Upper lobe of right lung (tissue), 1 donor: ENCODE measurements at regions not wholly inside any gene's neighbourhood (a gene's known extent, or its start where the extent isn't known, plus 50 kb on each side); places are given as distances from the start of the nearest gene placed in this dataset.

ENCODE experiments used
- ATAC-seq: fragments of 200-7000 bp; cut with Tn5 transposase; one replicate; pipeline ENCODE4 v1.9.1; 2020; ENCODE audit warnings: mild to moderate bottlenecking, moderate library complexity
- DNase-seq: peaks from one replicate; pipeline ENCODE4 v3.0.0-alpha.2; 2020
- H3K27ac ChIP-seq: fragments of 200-600 bp; one replicate; pipeline ENCODE4 v1.8.0; 2022
- H3K27me3 ChIP-seq: fragments of 200-600 bp; one replicate; pipeline ENCODE4 v1.8.0; 2022; ENCODE audit warnings: mild to moderate bottlenecking
- H3K36me3 ChIP-seq: fragments of 200-600 bp; one replicate; pipeline ENCODE4 v1.8.0; 2022
- H3K4me1 ChIP-seq: fragments of 200-600 bp; one replicate; pipeline ENCODE4 v1.8.0; 2022
- H3K4me3 ChIP-seq: fragments of 200-600 bp; one replicate; pipeline ENCODE4 v1.8.0; 2022; ENCODE audit warnings: mild to moderate bottlenecking
- H3K9me3 ChIP-seq: fragments of 200-600 bp; one replicate; pipeline ENCODE4 v1.8.0; 2022
- CTCF ChIP-seq: fragments of 200-600 bp; IDR thresholded peaks from one replicate; pipeline ENCODE4 v1.8.0; 2022; ENCODE audit warnings: antibody characterized with exemption
- intact Hi-C: fragments of 100-400 bp; cut with DNase I; formaldehyde crosslinking; loops from one replicate; pipeline ENCODE4 v1.11.0; 2022
- donor health status: DM: no; HTN: yes; CAD: no; lungs with severe emphysema.

- no peak overlapping the region for H3K4me3 ChIP-seq
- H3K27ac ChIP-seq, result no peak overlapping the region
- TF ChIP-seq CTCF, result no peak
- no peaks in the 10 kb centered on the region for H3K27me3 ChIP-seq
- DNase-seq (no peak), ATAC-seq (no peak)
- H3K36me3 ChIP-seq, result no peaks in the 10 kb centered on the region
- intact Hi-C loops, result no loop called here
- H3K9me3 ChIP-seq, result no peaks in the 10 kb centered on the region
- no peaks in the 10 kb centered on the region for H3K4me1 ChIP-seq
Observed at GRCh38 chr6:74969591-74970267, 236.1 kb downstream of the COL12A1 start.

- Histone ChIP-seq H3K4me1 (no peaks in the 10 kb centered on the region), H3K36me3 (no peaks in the 10 kb centered on the region), H3K27me3 (no peaks in the 10 kb centered on the region), H3K4me3 (no peak overlapping the region), H3K9me3 (no peaks in the 10 kb centered on the region), H3K27ac (no peak overlapping the region)
- no peak for TF ChIP-seq CTCF
- no peak for DNase-seq
- peak; percentile 27 for ATAC-seq
- intact Hi-C loops, result no loop called here
Observed at GRCh38 chr6:74967821-74968220, 238.0 kb downstream of the COL12A1 start.

GRCh38 chr6:74966712-74967111 lies 239.1 kb downstream of the COL12A1 start:
- Histone ChIP-seq H3K27me3 (no peaks in the 10 kb centered on the region), H3K9me3 (no peaks in the 10 kb centered on the region), H3K4me1 (no peaks in the 10 kb centered on the region), H3K4me3 (no peak overlapping the region), H3K27ac (no peak overlapping the region), H3K36me3 (no peaks in the 10 kb centered on the region)
- ATAC-seq, result no peak
- DNase-seq, result no peak
- no peak for TF ChIP-seq CTCF
- intact Hi-C loops, result no loop called here

GRCh38 chr6:74964871-74965441 lies 240.9 kb downstream of the COL12A1 start:
- DNase-seq (no peak), ATAC-seq (no peak)
- no peaks in the 10 kb centered on the region for H3K4me1 ChIP-seq
- H3K9me3 ChIP-seq, result no peaks in the 10 kb centered on the region
- TF ChIP-seq CTCF, result no peak
- H3K27ac ChIP-seq, result no peak overlapping the region
- no peak overlapping the region for H3K4me3 ChIP-seq
- H3K36me3 ChIP-seq, result no peaks in the 10 kb centered on the region
- intact Hi-C loops, result no loop called here
- H3K27me3 ChIP-seq, result no peaks in the 10 kb centered on the region

GRCh38 chr6:74956559-74957428 lies 249.1 kb downstream of the COL12A1 start:
- DNase-seq (no peak), ATAC-seq (no peak)
- intact Hi-C loops, result no loop called here
- TF ChIP-seq CTCF, result no peak
- no peaks in the 10 kb centered on the region for H3K36me3 ChIP-seq
- H3K27ac ChIP-seq, result no peak overlapping the region
- no peaks in the 10 kb centered on the region for H3K4me1 ChIP-seq
- H3K4me3 ChIP-seq, result no peak overlapping the region
- no peaks in the 10 kb centered on the region for H3K9me3 ChIP-seq
- no peaks in the 10 kb centered on the region for H3K27me3 ChIP-seq
